LoVo (cell line): ENCODE measurements at regions not wholly inside any gene's neighbourhood (a gene's known extent, or its start where the extent isn't known, plus 50 kb on each side); places are given as distances from the start of the nearest gene placed in this dataset.
"Not testable (repeated sequence)": the region's sequence is repeated elsewhere in the genome, so short reads cannot be mapped to it uniquely, and the experiment has no call there.

ENCODE experiments used
- DNase-seq: peaks from one replicate; pipeline ENCODE4 v3.0.0-alpha.2; 2016; ENCODE audit warnings: low spot score

DNA sequence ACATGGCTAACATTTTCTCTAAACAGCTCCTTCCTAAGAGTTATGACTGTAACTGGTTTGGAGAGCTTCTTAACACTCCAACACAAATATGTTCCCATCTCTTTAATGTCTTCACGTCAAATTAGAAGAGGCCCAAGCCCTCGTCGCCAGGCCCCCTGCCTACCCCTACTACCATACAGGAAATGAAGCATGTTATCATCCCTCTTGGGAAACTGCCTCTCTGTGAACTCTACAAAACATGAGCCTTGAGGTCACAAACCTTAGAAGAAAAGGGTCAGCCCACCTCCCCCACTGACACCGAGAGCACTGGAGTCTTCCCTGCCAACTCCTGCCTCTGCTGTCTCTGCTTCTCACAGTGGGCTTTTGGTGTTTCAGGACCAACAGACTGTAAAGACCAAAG lies 243.1 kb upstream of the STT3B start:
- no peak for DNase-seq

DNA sequence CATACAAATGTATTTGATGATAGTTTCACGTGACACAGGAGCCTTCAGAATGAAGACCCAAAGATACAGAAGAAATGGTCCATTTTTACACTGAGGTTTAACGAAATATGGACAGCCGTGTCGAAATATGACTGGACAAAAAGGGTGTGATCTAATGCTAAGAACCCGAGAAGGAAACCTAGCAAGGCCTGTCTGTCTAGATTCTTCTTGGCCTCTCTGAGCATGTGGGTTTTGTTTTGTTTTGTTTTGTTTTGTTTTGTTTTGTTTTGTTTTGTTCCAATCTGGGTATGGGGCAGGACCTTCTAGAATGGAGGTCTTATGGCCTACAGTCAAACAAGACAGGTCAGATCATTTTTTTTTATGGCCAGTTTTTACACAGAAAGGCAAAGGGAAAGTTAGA lies 242.7 kb upstream of the STT3B start:
- no peak for DNase-seq

DNA sequence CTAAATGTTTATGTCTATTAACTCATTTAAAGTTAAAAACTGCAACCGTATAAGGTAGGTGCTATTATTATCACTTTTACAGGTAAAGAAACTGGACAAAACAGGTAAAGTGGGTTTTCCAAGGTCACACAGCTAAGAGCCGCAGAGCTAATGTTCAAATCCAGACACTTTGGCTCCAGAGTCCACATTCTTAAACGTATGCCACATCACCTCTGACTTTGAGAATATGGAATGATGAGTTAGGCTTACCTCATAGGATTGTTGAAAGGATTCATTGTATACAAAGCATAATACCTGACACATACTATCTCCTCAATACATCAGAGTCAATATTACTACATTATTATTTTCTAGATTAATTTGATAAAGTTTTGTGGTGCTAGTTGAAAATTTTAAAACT lies 240.9 kb upstream of the STT3B start:
- DNase-seq = no peak

DNA sequence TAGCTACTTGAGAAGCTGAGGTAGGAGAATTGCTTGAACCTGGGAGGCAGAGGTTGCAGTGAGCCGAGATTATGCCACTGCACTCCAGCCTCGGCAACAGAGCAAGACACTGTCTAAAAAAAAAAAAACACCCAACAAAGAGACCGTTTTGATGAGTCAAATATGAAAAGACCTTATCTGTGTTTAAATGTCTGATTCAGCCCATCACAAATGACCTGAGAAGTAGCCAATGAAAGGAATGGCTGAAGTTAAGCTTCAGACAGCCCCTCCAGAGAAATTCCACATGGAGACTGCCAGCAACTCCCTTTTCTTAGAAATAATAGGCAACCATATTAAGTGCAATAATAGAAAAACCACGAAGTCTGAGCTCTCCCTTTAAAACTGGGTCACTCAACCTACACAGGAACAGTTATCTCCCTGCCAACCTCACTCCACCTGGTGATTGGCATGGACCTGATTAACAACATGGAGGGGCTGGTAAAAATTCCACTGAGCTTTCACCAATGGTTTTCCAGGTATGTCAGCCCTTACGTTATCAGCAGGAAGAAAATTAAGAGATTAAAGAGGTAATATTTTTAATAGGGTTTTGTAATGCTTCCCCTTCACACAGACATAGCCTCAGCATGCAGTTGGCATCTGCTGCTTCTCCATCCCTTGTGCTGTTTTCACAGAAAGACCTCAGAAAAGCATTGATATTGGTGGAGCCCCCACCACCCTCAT lies 238.1 kb upstream of the STT3B start:
- DNase-seq = no peak

DNA sequence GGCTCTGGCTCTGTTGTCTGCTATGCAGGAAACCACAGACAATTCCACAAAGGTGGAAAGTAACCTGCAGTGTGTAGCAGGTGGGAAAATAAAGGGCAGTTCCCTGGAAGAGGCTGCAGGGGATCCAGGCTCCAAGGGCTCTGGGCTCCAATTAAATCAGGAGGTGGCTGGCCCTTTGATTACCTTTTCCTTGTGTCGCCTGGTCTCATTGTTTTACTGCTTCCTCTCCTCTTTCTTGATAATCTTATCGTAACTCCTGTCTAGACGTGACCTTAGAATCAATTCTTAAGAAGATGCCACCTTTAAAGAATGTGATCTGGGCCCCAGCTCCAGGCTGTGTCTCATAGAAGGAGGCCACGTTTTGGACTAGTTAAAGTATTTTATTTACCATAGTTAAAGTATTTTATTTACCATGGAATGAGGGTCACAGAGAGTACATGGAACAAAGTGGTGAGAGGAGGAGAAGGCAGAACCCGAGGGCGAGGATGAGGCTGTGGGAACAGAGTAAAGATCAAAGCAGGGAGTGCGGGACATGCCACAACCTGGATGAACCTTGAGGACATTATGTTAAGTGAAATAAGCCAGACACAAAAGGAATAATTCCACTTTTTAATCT lies 237.5 kb upstream of the STT3B start:
- no peak for DNase-seq

DNA sequence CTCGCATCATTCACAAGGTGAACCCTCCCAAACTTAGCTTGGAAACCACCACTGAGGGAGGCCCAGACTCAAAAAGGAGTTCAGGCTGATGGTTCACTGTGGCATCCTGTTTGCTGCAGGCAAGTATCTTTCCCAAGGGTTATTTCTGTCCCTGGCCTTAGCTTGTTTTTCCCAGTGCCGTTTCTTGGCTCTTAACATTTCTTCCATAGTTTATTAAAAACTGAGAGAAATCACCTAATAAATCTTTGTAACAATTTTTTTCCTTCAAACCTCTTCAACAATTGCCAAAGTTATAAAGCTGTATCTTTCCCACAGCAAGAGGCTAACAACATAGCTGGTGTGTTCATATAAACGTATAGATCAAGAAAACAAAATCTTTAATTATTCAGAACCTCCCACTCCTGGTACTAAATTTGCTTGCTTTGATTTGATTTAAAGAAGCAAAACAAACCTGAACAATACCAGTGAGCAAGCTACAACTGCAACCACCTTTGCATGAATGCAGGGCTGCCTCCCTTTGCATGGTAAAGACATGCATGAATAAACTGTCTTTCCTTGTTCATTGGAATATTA lies 234.9 kb upstream of the STT3B start:
- DNase-seq = no peak

DNA sequence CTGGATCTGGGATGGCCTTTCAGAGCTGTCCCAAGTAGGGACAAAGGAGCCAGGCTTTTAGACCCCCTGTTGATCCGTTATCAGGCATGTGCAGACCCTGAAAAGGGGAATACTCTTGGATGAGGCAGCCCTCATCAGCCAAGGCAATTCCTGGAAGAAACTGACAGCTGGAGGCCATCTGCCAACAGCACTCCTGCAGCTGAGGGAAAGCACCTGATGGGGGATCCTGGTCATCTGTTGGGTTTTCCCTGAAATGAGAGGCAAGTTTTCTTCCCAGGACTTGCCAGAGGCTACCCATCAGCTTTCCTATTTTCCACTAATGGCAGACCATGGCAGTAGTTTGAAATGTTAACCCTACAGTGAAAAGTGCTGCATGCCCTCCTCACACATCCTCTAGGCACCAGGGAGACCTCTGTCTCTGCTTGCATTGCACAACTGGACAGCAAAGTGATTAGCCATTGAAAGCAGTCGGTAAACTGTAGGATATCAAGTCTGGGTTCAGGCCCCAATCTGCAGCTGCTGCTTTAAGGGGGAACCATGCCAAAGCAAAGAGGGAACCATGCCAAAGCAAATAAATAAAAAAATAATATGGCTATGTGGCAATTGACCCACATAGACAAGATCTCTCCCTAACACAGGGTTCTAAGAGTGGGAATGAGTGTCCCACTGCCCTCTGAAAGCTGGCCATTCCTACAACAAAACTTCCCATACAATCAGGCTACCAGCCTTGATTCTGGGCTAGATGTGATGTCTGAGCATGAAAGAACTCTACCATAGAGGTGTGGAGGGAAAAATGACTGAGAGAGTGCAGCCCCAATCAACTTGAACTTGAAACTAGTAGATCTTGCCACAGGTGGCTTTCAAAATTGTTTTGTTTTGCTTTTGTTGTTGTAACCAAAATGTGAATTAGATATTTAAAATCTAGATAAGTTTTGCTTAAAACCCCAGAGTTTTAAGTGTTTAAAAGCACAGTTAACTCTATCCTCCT lies 232.0 kb upstream of the STT3B start:
- peak; percentile 32 for DNase-seq

DNA sequence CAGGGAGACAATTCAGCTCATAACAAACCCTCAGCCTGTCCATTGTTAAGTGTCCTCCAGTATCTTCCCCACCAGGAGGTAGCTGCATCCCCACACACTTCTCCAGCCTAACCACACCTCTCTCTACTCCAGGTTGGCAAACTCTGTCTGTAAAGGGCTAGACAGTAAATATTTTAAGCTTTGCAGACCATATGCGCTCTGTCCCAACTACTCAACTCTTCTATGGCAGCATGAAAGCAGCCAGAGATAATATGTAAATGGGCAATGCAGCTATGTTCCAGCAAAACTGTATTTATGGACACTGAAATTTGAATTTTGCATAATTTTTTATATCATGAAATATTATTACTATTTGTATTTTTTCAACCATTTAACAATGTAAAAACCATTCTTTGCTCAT lies 230.4 kb upstream of the STT3B start:
- DNase-seq = no peak

DNA sequence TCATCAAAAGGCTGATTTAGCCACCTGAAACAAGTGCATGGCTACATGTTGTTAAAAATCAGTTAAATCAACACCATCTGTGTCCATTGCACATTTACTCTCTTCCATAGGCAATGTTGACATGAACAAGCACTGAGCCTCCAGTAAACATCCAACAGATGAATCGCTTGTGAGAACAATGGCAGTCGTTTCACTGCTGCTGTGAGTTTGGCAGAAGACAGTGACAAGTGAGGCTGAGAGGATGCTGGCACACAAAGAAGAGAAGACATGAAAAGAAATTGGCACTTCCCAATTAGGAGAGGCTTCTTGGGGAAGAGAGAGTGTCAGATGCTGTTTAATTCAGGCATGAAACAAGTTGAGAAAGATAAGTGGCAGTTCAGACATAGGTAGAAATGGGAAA lies 227.4 kb upstream of the STT3B start:
- no peak for DNase-seq

DNA sequence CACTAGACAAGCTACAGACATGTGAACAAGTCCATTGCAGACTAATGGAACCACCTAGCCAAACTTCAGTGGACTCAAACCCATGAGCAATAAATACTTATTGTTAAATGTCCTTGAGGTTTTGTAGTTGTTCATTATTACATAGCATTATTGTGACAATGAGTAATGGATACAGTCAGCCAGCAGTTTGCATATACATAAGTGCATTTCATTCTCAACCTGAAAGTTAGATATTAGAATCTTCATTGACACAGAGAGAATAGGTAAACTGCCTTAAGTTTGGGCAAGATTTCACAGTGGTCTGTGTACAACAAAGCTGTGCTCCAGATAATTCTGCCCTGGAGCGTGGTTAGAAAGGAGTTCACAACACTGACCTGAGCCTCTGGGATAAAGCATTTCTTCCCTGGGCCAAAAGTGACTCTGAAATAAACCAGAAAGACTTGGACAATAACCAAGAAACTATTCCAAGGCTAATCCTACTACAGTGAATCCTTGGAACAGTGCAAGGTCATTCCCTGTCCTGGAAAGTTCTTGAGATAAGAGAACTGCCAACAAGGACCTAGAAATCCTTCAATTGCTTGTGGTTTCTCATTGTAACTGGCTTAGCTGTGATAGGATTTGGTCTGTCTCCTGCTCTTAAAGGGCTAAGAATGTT lies 225.5 kb upstream of the STT3B start:
- DNase-seq = no peak

DNA sequence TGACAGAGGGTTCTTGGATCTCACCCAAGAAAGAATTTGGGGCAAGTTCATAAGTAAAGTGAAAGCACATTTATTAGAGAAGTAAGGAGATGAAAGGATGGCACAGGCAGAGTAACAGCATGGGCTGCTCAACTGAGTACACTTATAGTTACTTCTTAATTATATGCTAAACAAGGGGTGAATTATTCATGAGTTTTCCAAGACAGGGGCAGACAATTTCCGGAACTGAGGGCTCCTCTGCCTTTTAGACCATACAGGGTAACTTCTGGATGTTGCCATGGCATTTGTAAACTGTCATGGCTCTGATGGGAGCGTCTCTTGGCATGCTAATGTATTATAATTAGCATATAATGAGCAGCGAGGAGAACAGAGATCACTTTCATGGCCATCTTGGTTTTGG lies 221.2 kb upstream of the STT3B start:
- no peak for DNase-seq

DNA sequence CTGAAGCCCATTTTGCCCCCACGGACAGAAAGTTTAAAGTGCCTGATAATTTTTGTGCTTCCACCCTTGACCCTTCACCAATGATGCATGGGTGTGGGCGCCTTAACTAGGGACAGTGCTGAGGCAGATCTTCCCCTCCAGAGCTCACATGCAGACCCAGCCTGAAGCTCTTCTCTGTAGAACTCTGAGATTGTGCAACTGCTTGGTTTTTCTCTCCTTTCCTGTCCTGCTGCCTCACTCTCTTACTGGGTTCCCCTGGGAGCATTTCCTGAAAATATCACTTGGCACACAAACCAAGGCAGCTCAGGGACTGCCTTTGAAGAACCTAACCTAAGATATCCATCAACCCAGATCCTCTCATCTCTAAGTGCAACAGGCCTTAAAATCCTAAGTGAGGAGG lies 220.3 kb upstream of the STT3B start:
- DNase-seq = no peak

DNA sequence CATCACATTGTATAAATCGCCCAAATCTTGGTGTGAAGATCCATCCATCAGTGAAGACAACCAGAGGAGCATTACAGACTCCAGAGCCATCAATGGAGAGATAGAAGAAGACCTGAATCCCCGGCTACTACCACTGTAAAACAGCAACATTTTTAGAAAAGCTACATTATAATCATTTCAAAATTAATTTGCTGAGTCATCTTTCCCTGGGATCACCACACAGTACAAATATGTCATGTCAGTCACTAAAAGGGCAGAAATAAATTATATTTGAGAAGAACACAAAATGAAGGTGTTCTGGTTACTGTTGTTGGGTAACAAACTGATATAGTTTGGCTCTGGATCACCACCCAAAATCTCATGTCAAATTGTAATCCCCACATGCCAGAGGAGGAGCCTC lies 218.5 kb upstream of the STT3B start:
- DNase-seq = no peak

DNA sequence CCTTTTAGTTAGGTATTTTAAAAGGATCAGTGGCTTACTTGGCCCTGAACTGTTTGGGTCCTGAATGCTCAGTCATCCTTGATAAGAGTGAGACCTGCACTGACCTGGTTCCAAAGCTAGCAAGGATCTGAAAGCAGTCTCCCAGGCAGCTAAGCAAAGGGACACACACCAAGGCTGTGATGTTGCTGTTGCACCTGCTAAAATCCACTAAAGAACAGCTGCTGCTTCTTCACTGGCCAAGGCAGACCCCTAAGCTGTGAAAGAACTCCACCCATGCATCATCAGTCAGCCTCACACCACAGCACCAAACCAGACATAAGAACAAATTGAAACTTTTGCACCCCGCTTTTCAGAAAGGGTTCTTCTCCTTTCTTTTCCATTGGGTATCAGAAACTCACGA lies 213.4 kb upstream of the STT3B start:
- no peak for DNase-seq

DNA sequence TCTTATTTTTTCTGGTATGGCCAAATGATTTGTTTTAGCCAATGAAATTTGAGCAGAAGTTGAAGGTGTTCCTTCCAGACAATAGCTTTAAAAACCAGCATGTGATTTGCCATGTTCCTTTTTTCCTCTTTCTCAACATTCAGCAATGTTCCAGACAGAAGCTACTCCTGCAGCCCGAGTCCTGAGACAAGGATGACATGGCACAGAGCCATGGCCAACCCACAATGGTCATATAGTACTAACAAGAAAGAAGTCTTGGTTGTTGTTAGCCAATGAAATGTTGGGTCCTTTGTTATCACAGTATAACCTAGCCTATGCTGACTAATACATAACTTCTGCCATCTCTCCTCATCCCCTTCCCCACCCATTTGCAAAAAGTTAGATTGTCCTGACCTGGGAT lies 211.1 kb upstream of the STT3B start:
- no peak for DNase-seq

DNA sequence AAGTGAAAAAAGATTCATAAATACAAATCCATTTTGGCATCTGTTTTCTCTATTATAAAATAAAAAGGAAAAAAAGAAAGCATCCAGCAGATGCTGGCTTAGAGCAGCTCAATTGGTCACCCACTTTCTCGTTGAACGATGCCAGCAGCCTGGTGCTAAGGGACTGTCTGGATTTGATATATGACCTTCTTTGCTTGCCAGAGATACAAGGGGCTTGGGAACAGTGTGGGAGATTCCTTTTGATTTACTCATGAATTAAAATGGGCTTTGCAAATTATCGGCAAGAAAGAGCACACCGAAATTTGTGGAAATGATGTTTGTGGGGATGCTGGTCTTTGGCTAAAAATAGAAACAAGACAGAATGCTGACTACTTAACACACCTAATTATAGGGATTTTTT lies 210.3 kb upstream of the STT3B start:
- DNase-seq = no peak

DNA sequence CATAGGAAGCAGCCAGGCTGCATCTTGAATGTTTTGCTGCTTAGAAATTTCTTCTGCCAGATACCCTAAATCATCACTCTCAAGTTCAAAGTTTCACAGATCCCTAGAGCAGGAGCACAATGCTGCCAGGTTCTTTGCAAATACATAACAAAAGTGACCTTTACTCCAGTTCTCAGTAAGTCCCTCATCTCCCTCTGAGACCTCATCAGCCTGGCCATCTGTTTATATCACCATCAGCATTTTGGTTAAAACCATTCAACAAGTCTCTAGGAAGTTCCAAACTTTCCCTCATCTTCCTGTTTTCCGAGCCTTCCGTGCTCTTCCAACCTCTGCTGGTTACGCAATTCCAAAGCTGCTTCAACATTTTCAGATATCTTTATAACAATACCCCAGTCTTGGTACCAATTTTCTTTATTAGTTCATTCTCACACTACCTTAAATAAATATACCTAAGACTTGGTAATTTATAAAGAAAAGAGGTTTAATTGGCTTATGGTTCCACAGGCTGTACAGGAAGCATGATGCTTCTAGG lies 204.8 kb upstream of the STT3B start:
- not testable (repeated sequence) for DNase-seq

DNA sequence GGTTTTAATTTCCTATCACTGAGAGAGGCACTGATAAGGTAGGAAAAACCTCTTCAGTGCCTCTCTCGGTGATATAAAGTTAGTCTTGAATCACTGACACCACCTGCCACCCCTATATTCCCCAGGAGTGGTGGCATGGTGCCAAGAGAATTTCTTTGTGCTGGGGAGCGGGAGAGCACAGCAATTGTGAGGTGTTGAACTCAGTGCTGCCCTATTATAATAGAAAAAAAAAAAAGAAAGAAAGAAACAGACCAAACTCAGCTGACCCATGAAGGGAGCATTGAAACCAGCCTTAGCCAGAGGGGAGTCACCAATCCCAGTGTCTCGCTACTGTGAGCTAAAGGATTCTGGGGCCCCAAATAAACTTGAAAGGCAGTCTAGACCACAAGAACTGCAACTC lies 201.4 kb upstream of the STT3B start:
- DNase-seq = no peak

DNA sequence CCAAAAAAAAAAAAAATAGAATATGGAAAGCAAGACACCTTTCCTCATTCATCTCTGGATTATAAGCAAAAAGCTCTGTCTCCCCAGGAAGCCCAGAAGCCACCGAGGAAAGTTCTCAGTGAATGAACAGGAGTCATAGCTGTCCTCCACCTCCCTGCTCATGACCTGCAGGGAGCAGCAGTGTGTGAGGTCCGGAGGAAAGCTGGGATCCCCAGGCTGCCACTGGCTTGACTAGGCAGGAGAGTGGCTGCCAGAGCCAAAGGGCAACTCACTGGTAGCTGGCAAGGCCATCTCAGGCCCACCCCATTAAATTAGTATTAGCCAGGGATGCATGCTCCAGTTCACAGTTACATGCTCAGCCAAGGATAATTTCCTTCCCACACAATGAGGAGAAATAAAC lies 191.6 kb upstream of the STT3B start:
- no peak for DNase-seq

DNA sequence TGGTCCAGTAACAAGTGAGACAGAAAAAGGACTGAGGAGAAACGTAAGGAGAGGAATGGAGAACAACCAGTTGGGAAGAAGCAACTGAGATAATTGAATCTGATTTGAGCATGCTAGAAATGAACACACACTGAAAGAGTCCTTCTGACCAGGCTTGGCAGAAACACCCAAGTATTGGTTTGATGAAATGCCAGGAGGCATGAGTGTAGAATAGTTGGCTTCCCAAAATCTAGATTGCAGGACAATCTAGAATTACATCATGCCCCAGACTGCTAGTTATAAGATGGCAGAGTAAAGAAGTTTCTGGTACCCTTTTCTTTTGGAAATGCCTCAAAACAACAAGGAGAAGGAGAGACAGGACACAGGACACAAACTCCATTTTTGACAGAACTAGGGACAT lies 189.7 kb upstream of the STT3B start:
- no peak for DNase-seq

DNA sequence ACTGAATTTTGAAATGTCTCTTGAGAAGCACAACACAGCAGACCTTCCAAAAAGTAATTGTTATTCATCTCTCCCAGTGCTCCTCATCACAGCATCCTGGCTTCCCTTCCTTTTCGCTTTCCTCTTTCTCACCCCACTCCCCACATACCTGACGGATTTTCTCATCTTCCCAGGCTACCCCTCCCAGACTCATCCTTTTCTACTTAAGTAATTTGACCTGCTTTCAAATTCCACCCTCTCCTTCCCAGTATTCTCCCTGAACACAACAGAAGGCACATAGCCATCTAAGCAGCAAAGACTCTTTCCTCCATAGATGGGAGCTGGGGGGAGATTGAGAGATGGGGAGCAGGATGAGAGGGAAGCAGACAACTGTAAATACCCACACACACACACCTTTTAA lies 187.1 kb upstream of the STT3B start:
- DNase-seq = no peak

DNA sequence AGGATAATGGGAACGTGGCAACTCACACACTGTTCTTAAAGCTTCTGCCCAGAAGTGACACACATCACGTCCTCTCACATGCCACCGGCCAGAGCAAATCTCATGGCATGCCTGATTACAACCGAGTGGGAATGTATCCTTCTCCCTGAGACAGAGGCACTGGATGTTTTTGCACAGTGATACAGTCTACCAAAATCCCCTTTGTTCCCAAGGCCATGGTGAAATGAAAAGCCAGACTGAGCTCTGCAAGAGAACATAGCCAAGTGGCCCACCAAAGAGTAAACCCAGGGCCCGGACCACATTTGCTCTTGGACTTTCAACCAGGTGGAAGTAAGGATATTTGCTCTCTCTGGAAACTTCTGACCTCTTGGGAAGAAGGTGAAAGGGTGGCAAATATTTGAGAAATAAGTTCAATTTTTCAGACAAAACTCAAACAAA lies 186.2 kb upstream of the STT3B start:
- no peak for DNase-seq
